Transverse colon (tissue), 4 donors: ENCODE measurements at regions not wholly inside any gene's neighbourhood (a gene's known extent, or its start where the extent isn't known, plus 50 kb on each side); places are given as distances from the start of the nearest gene placed in this dataset.

Experiments used
- EP300 ChIP-seq: sonication (generic); formaldehyde crosslinking; IDR thresholded peaks from one replicate; pipeline ENCODE4 v1.6.1; 2017; ENCODE audit warnings: antibody characterized with exemption, low read depth
- POLR2A ChIP-seq: fragments of 450-650 bp; IDR thresholded peaks from one replicate; pipeline ENCODE4 v1.6.1; 2016; ENCODE audit warnings: antibody characterized with exemption, mild to moderate bottlenecking, moderate library complexity
- POLR2AphosphoS5 ChIP-seq, 3 donors: sonication (generic); formaldehyde crosslinking; IDR thresholded peaks; one replicate each; pipeline ENCODE4 v1.6.1; 2016; ENCODE audit warnings: antibody characterized with exemption in 3 of 3
- TF ChIP-seq, protein P1 (sequence below), 5 experiments: fragments of 200-600 bp in 3 of 5; fragments of 450-650 bp in 2 of 5; sonication (generic) in 3 of 5; IDR thresholded peaks; 1 replicate in 2 of 5; 2 replicates in 3 of 5; pipeline ENCODE4 v1.5.1; 2016 to 2017; ENCODE audit warnings: antibody characterized with exemption in 5 of 5, inconsistent platforms in 3 of 5, mild to moderate bottlenecking in 2 of 5, moderate library complexity in 1 of 5

- TF ChIP-seq, protein P1, sequence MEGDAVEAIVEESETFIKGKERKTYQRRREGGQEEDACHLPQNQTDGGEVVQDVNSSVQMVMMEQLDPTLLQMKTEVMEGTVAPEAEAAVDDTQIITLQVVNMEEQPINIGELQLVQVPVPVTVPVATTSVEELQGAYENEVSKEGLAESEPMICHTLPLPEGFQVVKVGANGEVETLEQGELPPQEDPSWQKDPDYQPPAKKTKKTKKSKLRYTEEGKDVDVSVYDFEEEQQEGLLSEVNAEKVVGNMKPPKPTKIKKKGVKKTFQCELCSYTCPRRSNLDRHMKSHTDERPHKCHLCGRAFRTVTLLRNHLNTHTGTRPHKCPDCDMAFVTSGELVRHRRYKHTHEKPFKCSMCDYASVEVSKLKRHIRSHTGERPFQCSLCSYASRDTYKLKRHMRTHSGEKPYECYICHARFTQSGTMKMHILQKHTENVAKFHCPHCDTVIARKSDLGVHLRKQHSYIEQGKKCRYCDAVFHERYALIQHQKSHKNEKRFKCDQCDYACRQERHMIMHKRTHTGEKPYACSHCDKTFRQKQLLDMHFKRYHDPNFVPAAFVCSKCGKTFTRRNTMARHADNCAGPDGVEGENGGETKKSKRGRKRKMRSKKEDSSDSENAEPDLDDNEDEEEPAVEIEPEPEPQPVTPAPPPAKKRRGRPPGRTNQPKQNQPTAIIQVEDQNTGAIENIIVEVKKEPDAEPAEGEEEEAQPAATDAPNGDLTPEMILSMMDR (IDR thresholded peaks at IDR 0.05) = no peak
- TF ChIP-seq POLR2A (no peak), EP300 (no peak), POLR2AphosphoS5 (IDR thresholded peaks at IDR 0.05) (no peak)
Observed at GRCh38 chr1:30028939-30029338, 694.4 kb downstream of the MATN1 start.
